Ishikawa (cell line): ENCODE measurements at regions not wholly inside any gene's neighbourhood (a gene's known extent, or its start where the extent isn't known, plus 50 kb on each side); places are given as distances from the start of the nearest gene placed in this dataset.

ENCODE experiments used
- CEBPB ChIP-seq: IDR thresholded peaks from 2 replicates; pipeline ENCODE4 v1.6.1; 2012
- CREB1 ChIP-seq: IDR thresholded peaks from 2 replicates; pipeline ENCODE4 v1.6.1; 2012; ENCODE audit warnings: low read depth
- EGR1 ChIP-seq: IDR thresholded peaks from 2 replicates; pipeline ENCODE4 v1.6.1; 2012
- EP300 ChIP-seq: IDR thresholded peaks from 2 replicates; pipeline ENCODE4 v1.6.1; 2012; ENCODE audit warnings: borderline replicate concordance
- FOXM1 ChIP-seq: IDR thresholded peaks from 2 replicates; pipeline ENCODE4 v1.6.1; 2012; ENCODE audit warnings: low read depth, borderline replicate concordance
- MAX ChIP-seq: IDR thresholded peaks from 2 replicates; pipeline ENCODE4 v1.6.1; 2012
- NFIC ChIP-seq: IDR thresholded peaks from 2 replicates; pipeline ENCODE4 v1.6.1; 2012
- RAD21 ChIP-seq: IDR thresholded peaks from 2 replicates; pipeline ENCODE4 v1.6.1; 2012; ENCODE audit warnings: low read depth
- TAF1 ChIP-seq: IDR thresholded peaks from 2 replicates; pipeline ENCODE4 v1.6.1; 2012; ENCODE audit warnings: low read depth, mild to moderate bottlenecking
- TCF12 ChIP-seq: IDR thresholded peaks from 2 replicates; pipeline ENCODE4 v1.6.1; 2012; ENCODE audit warnings: low read depth
- TEAD4 ChIP-seq: IDR thresholded peaks from 2 replicates; pipeline ENCODE4 v1.6.1; 2012
- USF1 ChIP-seq: IDR thresholded peaks from 2 replicates; pipeline ENCODE4 v1.6.1; 2012
- YY1 ChIP-seq: IDR thresholded peaks from 2 replicates; pipeline ENCODE4 v1.6.1; 2012; ENCODE audit warnings: low read depth
- ZBTB7A ChIP-seq: IDR thresholded peaks from 2 replicates; pipeline ENCODE4 v1.6.1; 2012; ENCODE audit warnings: low read depth
- TF ChIP-seq, protein P1 (sequence below): IDR thresholded peaks from 2 replicates; pipeline ENCODE4 v1.6.1; 2012; ENCODE audit warnings: low read depth, mild to moderate bottlenecking

- TF ChIP-seq TCF12 (no peak), EP300 (no peak), MAX (no peak), YY1 (no peak), CREB1 (no peak), TAF1 (no peak), CEBPB (no peak), TEAD4 (no peak), USF1 (no peak), ZBTB7A (no peak), EGR1 (no peak), FOXM1 (no peak)
These were observed 185.8 kb upstream of the ELAVL2 start for GRCh38 chr9:24011881-24012280.

DNA sequence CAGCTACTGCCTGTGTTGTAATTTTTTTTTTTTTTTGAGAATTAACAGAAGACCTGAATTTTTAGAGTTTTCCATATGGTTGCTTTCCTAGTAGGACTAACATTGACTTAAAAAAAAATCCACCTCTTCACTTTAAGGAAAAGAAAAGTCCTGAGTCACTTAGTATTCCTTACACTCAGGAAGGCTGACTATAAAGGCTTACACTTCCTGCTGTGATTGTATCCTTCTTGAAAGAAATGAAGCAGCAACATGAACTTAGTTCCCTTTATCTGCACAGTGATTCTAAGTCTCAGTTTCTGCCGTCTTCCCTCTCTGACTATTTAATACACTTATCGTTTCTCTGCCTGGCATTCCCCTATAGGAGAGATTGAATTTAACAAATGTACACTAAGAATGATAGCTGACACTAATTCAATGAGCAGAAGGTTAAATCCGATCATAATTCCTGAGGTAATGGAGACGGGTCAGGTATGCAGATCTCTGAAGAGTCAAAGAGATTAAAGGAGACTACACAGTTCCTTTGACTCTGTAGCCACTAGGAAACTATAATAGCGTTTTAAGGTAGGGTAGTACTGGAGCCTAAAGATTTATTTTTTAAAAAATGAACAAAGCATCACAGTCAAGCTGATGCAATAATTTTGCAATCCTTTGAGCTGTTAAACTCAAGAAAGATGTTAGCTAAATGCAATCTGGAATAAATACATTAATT is 185.1 kb upstream of the ELAVL2 start:
- no peak for TF ChIP-seq EP300
- TF ChIP-seq TEAD4 = no peak
- no peak for TF ChIP-seq YY1
- TF ChIP-seq FOXM1 = no peak
- no peak for TF ChIP-seq RAD21
- TF ChIP-seq NFIC = no peak
- TF ChIP-seq ZBTB7A = no peak
- TF ChIP-seq TAF1 = no peak
- no peak for TF ChIP-seq CEBPB
- no peak for TF ChIP-seq TCF12
- TF ChIP-seq, protein P1, sequence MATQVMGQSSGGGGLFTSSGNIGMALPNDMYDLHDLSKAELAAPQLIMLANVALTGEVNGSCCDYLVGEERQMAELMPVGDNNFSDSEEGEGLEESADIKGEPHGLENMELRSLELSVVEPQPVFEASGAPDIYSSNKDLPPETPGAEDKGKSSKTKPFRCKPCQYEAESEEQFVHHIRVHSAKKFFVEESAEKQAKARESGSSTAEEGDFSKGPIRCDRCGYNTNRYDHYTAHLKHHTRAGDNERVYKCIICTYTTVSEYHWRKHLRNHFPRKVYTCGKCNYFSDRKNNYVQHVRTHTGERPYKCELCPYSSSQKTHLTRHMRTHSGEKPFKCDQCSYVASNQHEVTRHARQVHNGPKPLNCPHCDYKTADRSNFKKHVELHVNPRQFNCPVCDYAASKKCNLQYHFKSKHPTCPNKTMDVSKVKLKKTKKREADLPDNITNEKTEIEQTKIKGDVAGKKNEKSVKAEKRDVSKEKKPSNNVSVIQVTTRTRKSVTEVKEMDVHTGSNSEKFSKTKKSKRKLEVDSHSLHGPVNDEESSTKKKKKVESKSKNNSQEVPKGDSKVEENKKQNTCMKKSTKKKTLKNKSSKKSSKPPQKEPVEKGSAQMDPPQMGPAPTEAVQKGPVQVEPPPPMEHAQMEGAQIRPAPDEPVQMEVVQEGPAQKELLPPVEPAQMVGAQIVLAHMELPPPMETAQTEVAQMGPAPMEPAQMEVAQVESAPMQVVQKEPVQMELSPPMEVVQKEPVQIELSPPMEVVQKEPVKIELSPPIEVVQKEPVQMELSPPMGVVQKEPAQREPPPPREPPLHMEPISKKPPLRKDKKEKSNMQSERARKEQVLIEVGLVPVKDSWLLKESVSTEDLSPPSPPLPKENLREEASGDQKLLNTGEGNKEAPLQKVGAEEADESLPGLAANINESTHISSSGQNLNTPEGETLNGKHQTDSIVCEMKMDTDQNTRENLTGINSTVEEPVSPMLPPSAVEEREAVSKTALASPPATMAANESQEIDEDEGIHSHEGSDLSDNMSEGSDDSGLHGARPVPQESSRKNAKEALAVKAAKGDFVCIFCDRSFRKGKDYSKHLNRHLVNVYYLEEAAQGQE = no peak
- TF ChIP-seq CREB1 = no peak
- TF ChIP-seq USF1 = no peak
- TF ChIP-seq EGR1 = no peak
- no peak for TF ChIP-seq MAX

DNA sequence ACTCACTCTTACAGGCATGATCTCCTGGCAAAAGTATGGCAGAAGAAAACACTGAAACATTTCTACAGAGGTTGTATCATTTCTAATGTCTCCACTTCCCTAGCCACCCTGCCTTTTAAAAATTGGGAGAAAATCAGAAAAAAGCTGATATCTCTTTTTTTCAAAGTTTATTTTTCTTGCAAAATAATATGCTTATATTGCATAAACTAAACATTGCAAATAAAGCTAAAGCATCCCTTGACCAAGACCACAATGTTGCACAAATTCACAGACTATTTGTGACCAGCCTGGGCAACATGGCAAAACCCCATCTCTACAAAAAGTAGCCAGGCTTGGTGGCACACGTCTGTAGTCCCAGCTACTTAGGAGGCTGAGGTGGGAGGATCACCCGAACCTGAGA is 183.3 kb upstream of the ELAVL2 start:
- TF ChIP-seq CREB1 (no peak), TCF12 (no peak), TEAD4 (no peak), TAF1 (no peak), ZBTB7A (no peak), MAX (no peak), EP300 (no peak), NFIC (no peak), FOXM1 (no peak)

DNA sequence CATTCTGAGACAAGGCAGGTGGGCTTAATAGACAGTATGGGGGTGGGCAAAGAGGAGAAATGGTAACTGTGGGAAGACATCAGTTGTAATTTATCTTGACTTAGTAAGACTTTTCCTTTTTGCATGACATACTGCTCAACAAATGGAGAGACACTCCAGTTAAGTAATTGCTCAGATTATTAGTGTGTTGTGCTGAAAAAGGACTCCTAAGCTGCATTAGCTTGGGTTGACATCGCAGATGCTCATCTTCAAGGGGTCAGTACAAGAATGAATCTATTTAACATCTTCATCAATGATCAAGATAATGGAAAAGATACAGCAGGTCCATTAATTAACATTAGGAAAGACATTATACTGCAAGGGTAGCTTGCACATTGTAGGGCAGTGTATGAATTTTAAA is 181.1 kb upstream of the ELAVL2 start:
- no peak for TF ChIP-seq TCF12
- no peak for TF ChIP-seq USF1
- TF ChIP-seq TAF1 = no peak
- no peak for TF ChIP-seq MAX
- no peak for TF ChIP-seq FOXM1
- TF ChIP-seq, protein P1 = no peak
- TF ChIP-seq EGR1 = no peak

GRCh38 chr9:23979491-23979890 is 153.5 kb upstream of the ELAVL2 start:
- no peak for TF ChIP-seq CREB1
- TF ChIP-seq MAX = no peak
- no peak for TF ChIP-seq NFIC
- TF ChIP-seq TEAD4 = no peak
- no peak for TF ChIP-seq CEBPB
- TF ChIP-seq YY1 = no peak
